Caco-2 (cell line): ENCODE measurements at regions not wholly inside any gene's neighbourhood (a gene's known extent, or its start where the extent isn't known, plus 50 kb on each side); places are given as distances from the start of the nearest gene placed in this dataset.

Experiments used
- BruUV-seq: library from RNA; stranded (reverse); fragments of 400-500 nt; replicated peaks from 2 replicates; lab custom pipeline; 2021; lab: Mats Ljungman, UMichigan
- CTCF ChIA-PET: fragments of 300-600 bp; sonication (Branson Sonifier 250); formaldehyde crosslinking; loops from one replicate; lab custom pipeline; 2022; ENCODE audit warnings: antibody characterized with exemption; lab: Charles Lee
- POLR2A ChIA-PET: fragments of 300-600 bp; sonication (Branson Sonifier 250); formaldehyde crosslinking; loops from one replicate; lab custom pipeline; 2022; ENCODE audit warnings: antibody characterized with exemption; lab: Charles Lee
- DNase-seq, 2 experiments: peaks; one replicate each; pipeline versions ENCODE4 v3.0.0 to v3.0.0-alpha.2; 2020 to 2022
- H3K27me3 ChIP-seq: replicated peaks from 2 replicates; pipeline ENCODE4 v1.6.0; 2011; ENCODE audit warnings: low read length; ENCODE audit not compliant: control insufficient read depth, insufficient read depth
- H3K36me3 ChIP-seq: 2 replicates; pipeline ENCODE4 v1.5.1; 2011; ENCODE audit warnings: low read length; ENCODE audit not compliant: control insufficient read depth, insufficient read depth
- H3K4me1 ChIP-seq: fragments of 250-450 bp; sonication (Bioruptor Pico); 2 replicates; pipeline ENCODE4 v1.5.1; 2020; ENCODE audit warnings: mild to moderate bottlenecking
- H3K4me3 ChIP-seq: 2 replicates; pipeline ENCODE4 v1.5.1; 2011; ENCODE audit warnings: low read depth, mild to moderate bottlenecking, control low read depth, low read length
- H3K9me3 ChIP-seq: fragments of 250-450 bp; sonication (Bioruptor Pico); 2 replicates; pipeline ENCODE4 v1.5.1; 2020; ENCODE audit warnings: mild to moderate bottlenecking, moderate library complexity
- H3K27ac Mint-ChIP-seq: one replicate; pipeline ENCODE4 v1.8.0; 2022; ENCODE audit warnings: mixed read lengths; ENCODE audit not compliant: unreplicated experiment
- H3K27me3 Mint-ChIP-seq: one replicate; pipeline ENCODE4 v1.8.0; 2022; ENCODE audit warnings: mixed read lengths; ENCODE audit not compliant: insufficient read depth, unreplicated experiment
- H3K36me3 Mint-ChIP-seq: one replicate; pipeline ENCODE4 v1.8.0; 2022; ENCODE audit warnings: mild to moderate bottlenecking, mixed read lengths; ENCODE audit not compliant: insufficient read depth, unreplicated experiment
- H3K4me1 Mint-ChIP-seq: one replicate; pipeline ENCODE4 v1.8.0; 2022; ENCODE audit warnings: low read depth, mixed read lengths; ENCODE audit not compliant: unreplicated experiment
- H3K4me3 Mint-ChIP-seq: one replicate; pipeline ENCODE4 v1.8.0; 2022; ENCODE audit warnings: mild to moderate bottlenecking, moderate library complexity, mixed read lengths; ENCODE audit not compliant: unreplicated experiment
- H3K9me3 Mint-ChIP-seq: one replicate; pipeline ENCODE4 v1.8.0; 2022; ENCODE audit warnings: mixed read lengths; ENCODE audit not compliant: unreplicated experiment
- intact Hi-C: fragments of 100-400 bp; cut with micrococcal nuclease; formaldehyde crosslinking; loops from one replicate; pipeline ENCODE4 v1.10.0; 2022; ENCODE audit not compliant: unreplicated experiment
- TF ChIP-seq, protein P1 (sequence below), 2 experiments: fragments of 200-600 bp in 1 of 2; IDR thresholded peaks; 1 replicate in 1 of 2; 2 replicates in 1 of 2; pipeline versions ENCODE4 v1.5.1 to v1.8.0; 2011 to 2022; ENCODE audit warnings: antibody characterized with exemption in 1 of 2, control low read depth in 1 of 2, inconsistent platforms in 1 of 2, low read depth in 1 of 2, low read length in 1 of 2, mild to moderate bottlenecking in 1 of 2, moderate library complexity in 1 of 2; ENCODE audit not compliant: insufficient read depth in 1 of 2, severe bottlenecking in 1 of 2, unreplicated experiment in 1 of 2

GRCh38 chr3:164604687-164605086, 473.6 kb downstream of the SI start:
- no peak overlapping the region for H3K27ac Mint-ChIP-seq
- CTCF ChIA-PET: no interaction called here

GRCh38 chr3:164577667-164578210, 500.6 kb downstream of the SI start:
- Mint-ChIP-seq H3K9me3 (no peaks in the 10 kb centered on the region), H3K27me3 (no peaks in the 10 kb centered on the region), H3K4me1 (no peaks in the 10 kb centered on the region), H3K36me3 (no peaks in the 10 kb centered on the region), H3K4me3 (no peak overlapping the region), H3K27ac (no peak overlapping the region)
- no TSS peak for BruUV-seq
- H3K36me3 ChIP-seq: no peaks in the 10 kb centered on the region
- no peaks in the 10 kb centered on the region for H3K4me1 ChIP-seq
- ChIA-PET CTCF (no interaction called here), POLR2A (no interaction called here)
- DNase-seq: no peak
- TF ChIP-seq, protein P1, sequence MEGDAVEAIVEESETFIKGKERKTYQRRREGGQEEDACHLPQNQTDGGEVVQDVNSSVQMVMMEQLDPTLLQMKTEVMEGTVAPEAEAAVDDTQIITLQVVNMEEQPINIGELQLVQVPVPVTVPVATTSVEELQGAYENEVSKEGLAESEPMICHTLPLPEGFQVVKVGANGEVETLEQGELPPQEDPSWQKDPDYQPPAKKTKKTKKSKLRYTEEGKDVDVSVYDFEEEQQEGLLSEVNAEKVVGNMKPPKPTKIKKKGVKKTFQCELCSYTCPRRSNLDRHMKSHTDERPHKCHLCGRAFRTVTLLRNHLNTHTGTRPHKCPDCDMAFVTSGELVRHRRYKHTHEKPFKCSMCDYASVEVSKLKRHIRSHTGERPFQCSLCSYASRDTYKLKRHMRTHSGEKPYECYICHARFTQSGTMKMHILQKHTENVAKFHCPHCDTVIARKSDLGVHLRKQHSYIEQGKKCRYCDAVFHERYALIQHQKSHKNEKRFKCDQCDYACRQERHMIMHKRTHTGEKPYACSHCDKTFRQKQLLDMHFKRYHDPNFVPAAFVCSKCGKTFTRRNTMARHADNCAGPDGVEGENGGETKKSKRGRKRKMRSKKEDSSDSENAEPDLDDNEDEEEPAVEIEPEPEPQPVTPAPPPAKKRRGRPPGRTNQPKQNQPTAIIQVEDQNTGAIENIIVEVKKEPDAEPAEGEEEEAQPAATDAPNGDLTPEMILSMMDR (IDR thresholded peaks at IDR 0.05; ENCODE audit: insufficient read depth in 1 of 2, low read depth in 1 of 2, low read length in 1 of 2, severe bottlenecking in 1 of 2, unreplicated experiment in 1 of 2): no peak
- no peaks in the 10 kb centered on the region for H3K9me3 ChIP-seq
- intact Hi-C loops: no loop called here
- H3K27me3 ChIP-seq: no peaks in the 10 kb centered on the region
- H3K4me3 ChIP-seq: no peak overlapping the region

More at GRCh38 chr3:164604687-164605086, 473.6 kb downstream of the SI start:
- no peak for DNase-seq
- Mint-ChIP-seq H3K27me3 (no peaks in the 10 kb centered on the region), H3K4me3 (no peak overlapping the region), H3K36me3 (no peaks in the 10 kb centered on the region), H3K4me1 (no peaks in the 10 kb centered on the region), H3K9me3 (no peaks in the 10 kb centered on the region)
- H3K4me1 ChIP-seq: no peaks in the 10 kb centered on the region
- no peaks in the 10 kb centered on the region for H3K9me3 ChIP-seq
- H3K36me3 ChIP-seq: no peaks in the 10 kb centered on the region
- H3K4me3 ChIP-seq: no peak overlapping the region
- TF ChIP-seq, protein P1 (IDR thresholded peaks at IDR 0.05; ENCODE audit: insufficient read depth in 1 of 2, low read depth in 1 of 2, low read length in 1 of 2, severe bottlenecking in 1 of 2, unreplicated experiment in 1 of 2): no peak
- POLR2A ChIA-PET: no interaction called here
- no TSS peak for BruUV-seq
- intact Hi-C loops: no loop called here
- H3K27me3 ChIP-seq: no peaks in the 10 kb centered on the region

- intact Hi-C loops: no loop called here
- Mint-ChIP-seq H3K4me1 (no peaks in the 10 kb centered on the region), H3K27me3 (no peaks in the 10 kb centered on the region), H3K36me3 (no peaks in the 10 kb centered on the region), H3K4me3 (no peak overlapping the region), H3K9me3 (no peaks in the 10 kb centered on the region), H3K27ac (no peak overlapping the region)
- Histone ChIP-seq H3K4me3 (no peak overlapping the region), H3K9me3 (no peaks in the 10 kb centered on the region), H3K4me1 (no peaks in the 10 kb centered on the region), H3K27me3 (no peaks in the 10 kb centered on the region), H3K36me3 (no peaks in the 10 kb centered on the region)
- ChIA-PET POLR2A (no interaction called here), CTCF (no interaction called here)
- no TSS peak for BruUV-seq
- no peak for DNase-seq
- TF ChIP-seq, protein P1 (IDR thresholded peaks at IDR 0.05; ENCODE audit: insufficient read depth in 1 of 2, low read depth in 1 of 2, low read length in 1 of 2, severe bottlenecking in 1 of 2, unreplicated experiment in 1 of 2): no peak
Observed at GRCh38 chr3:164572436-164572835, 505.9 kb downstream of the SI start.
